LNCaP clone FGC (cell line): ENCODE measurements at regions not wholly inside any gene's neighbourhood (a gene's known extent, or its start where the extent isn't known, plus 50 kb on each side); places are given as distances from the start of the nearest gene placed in this dataset.
"Not testable (repeated sequence)": the region's sequence is repeated elsewhere in the genome, so short reads cannot be mapped to it uniquely, and the experiment has no call there.

Experiments used
- DNase-seq: peaks from one replicate; pipeline ENCODE4 v3.0.0-alpha.2; 2011; ENCODE audit warnings: low read depth
- H3K4me3 ChIP-seq: 2 replicates; pipeline ENCODE4 v1.5.1; 2011; ENCODE audit warnings: mild to moderate bottlenecking, low read depth, low read length, control low read depth
- CTCF ChIP-seq: IDR thresholded peaks from 2 replicates; pipeline ENCODE4 v1.5.1; 2012; ENCODE audit warnings: mild to moderate bottlenecking; ENCODE audit not compliant: control insufficient read depth, insufficient read depth; ENCODE audit errors: extremely low read depth

DNA sequence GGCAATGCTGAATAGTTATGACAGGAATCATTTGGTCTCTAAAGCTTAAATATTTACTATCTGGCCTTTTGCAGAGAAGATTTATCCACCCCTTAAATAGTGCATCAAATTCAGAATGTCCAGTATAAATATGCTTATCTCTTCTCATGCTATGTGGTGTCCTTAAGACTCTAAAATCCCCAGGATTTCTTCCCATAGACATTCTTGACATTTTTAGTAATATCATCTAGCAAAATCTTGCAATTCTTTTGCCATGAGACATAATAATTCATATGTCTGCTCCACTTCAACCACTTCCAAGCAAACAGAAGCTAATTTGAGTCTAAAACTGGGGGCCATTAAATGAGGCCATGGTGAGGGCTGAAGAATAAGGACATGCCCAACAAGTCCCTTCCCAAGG lies 1923.4 kb upstream of the CDH9 start:
- H3K4me3 ChIP-seq: no peak overlapping the region
- no peak for TF ChIP-seq CTCF
- no peak for DNase-seq

DNA sequence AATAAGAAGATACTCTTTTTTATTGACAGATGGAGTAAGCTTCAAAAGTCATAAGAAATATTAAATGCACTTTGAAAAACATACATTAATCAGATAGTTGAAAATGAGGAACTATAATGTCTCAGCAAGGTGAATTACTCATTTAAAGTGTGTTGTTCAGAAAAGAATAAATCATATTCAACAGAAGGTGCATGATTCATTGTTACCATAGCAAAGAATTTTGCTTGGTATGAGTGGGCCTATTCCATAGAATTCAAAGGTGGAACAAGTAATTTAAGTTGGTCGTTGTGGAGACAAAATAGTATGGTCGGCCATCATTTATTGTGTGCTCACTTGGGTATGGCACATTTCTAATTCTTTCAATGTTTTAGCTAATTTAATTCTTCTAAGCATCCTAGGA lies 1920.2 kb upstream of the CDH9 start:
- TF ChIP-seq CTCF: no peak
- H3K4me3 ChIP-seq: no peak overlapping the region
- DNase-seq: no peak

GRCh38 chr5:28957450-28957849 lies 1919.1 kb upstream of the CDH9 start:
- no peak for DNase-seq
- TF ChIP-seq CTCF: no peak
- H3K4me3 ChIP-seq: no peak overlapping the region

- no peak for DNase-seq
- TF ChIP-seq CTCF: no peak
- H3K4me3 ChIP-seq: no peak overlapping the region
Measured at GRCh38 chr5:28954074-28954473, 1915.7 kb upstream of the CDH9 start.

GRCh38 chr5:28947865-28948264 lies 1909.5 kb upstream of the CDH9 start:
- TF ChIP-seq CTCF: no peak
- H3K4me3 ChIP-seq: no peak overlapping the region
- no peak for DNase-seq

DNA sequence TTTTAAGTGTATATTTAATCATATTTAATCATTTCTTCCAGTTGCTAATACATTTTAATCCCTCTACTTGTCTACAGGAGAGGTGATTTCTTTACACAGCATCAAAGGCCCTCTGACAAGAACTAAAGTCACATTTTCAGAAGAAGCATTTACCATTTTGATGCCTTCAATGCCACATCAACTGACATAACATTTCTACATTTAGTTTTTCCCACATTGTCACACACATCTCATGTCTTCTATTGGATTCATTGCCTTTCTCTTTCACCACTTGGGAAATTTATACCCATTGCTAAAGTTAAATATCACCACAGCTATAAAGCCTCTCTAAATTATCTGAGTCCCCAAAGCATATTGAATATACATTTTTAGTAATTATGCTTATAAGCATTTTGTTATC lies 1907.5 kb upstream of the CDH9 start:
- no peak overlapping the region for H3K4me3 ChIP-seq
- no peak for TF ChIP-seq CTCF
- DNase-seq: no peak

GRCh38 chr5:28929366-28929765 lies 1891.0 kb upstream of the CDH9 start:
- not testable (repeated sequence) for DNase-seq, H3K4me3 ChIP-seq

DNA sequence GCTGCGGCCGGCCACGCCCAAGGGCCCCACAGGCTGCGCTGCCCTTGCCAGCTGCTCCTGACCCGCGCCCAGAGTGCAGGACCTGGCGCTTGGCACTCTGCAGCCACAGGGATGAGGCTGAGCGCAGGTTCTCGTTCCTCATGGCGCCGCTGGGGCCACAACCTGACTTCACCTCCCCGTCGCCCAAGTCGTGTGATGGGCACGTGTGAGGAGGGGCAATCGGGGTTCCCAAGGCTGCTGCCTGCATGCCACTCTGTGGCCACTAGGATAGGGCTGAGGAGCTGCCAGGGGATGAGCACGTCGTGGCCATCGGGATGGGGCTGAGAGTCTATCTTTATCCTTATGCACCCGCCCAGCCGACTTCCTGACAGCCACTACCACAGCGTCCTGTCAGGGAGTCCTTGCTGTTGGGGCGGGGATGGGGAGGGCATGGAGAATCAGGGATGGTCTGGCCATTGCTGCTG lies 1890.0 kb upstream of the CDH9 start:
- not testable (repeated sequence) for H3K4me3 ChIP-seq, DNase-seq
